Heart left ventricle (tissue), 13 donors: ENCODE measurements at regions not wholly inside any gene's neighbourhood (a gene's known extent, or its start where the extent isn't known, plus 50 kb on each side); places are given as distances from the start of the nearest gene placed in this dataset.

ENCODE experiments used
- CTCF ChIP-seq, 12 donors: fragments of 200-600 bp; sonication (generic) in 4 of 12; IDR thresholded peaks; one replicate each; pipeline versions ENCODE4 v1.5.0 to v1.8.0; 2018 to 2022; ENCODE audit warnings: antibody characterized with exemption in 12 of 12, mild to moderate bottlenecking in 5 of 12
- POLR2A ChIP-seq, 2 donors: fragments of 450-650 bp; IDR thresholded peaks; one replicate each; pipeline ENCODE4 v1.6.1; 2017; ENCODE audit warnings: antibody characterized with exemption in 2 of 2, mild to moderate bottlenecking in 2 of 2, moderate library complexity in 2 of 2
- donor health status: ischemic (EF 13 %, LVEDD 7.1; RV severe dilation, severe dysfunction).
- donor health status: DM: no; HTN: yes; CAD: no.
- donor health status: DM: no; HTN: no; CAD: no.
- donor health status: ischemic (EF 25% LVEDD 6.9; RV normal size, moderate dysfunction).
- donor health status: ischemic (EF 25% LVEDD 5.7; RV mildly dilated, moderate dysfunction).
- donor health status: ischemic (EF 35%, LVEDD 5.7; RV mildly dilated, moderate dysfunction).
- donor health status: nonischemic (EF 11% LVEDD 7.7; RV severe dilation, severe dysfunction).
- donor health status: DM: yes; HTN: yes; CAD: no.
- donor health status: PGD.
- donor health status: ischemic (EF 29% LVEDD 5.4; RV normal size, mild dysfunction).
- donor health status: nonischemic (EF 23%, LVEDD 6.1; RV moderate dilation, normal function).

- no peak for TF ChIP-seq CTCF (IDR thresholded peaks at IDR 0.05)
- TF ChIP-seq POLR2A (IDR thresholded peaks at IDR 0.05) = no peak
Measured at GRCh38 chr2:20521193-20521592, 74.3 kb downstream of the RHOB start.
